GM12878 (cell line): ENCODE measurements at regions not wholly inside any gene's neighbourhood (a gene's known extent, or its start where the extent isn't known, plus 50 kb on each side); places are given as distances from the start of the nearest gene placed in this dataset.

Experiments used
- ATAC-seq: fragments of 200-7000 bp; cut with Tn5 transposase; 3 replicates; pipeline ENCODE4 v1.9.1; 2020; ENCODE audit warnings: mild to moderate bottlenecking, moderate library complexity
- BruUV-seq: library from RNA; stranded (reverse); fragments of 400-500 nt; replicated peaks from 2 replicates; lab custom pipeline; 2021; lab: Mats Ljungman, UMichigan
- CTCF ChIA-PET: fragments of 300-600 bp; sonication (Branson Sonifier 250); formaldehyde crosslinking; extraction: SDS; loops from one replicate; lab custom pipeline; 2021; ENCODE audit warnings: inconsistent platforms; lab: Yijun Ruan, JAX
- POLR2A ChIA-PET: fragments of 350-600 bp; formaldehyde crosslinking; extraction: SDS; loops from one replicate; lab custom pipeline; 2021; ENCODE audit warnings: inconsistent platforms; lab: Charles Lee
- RAD21 ChIA-PET: fragments of 300-600 bp; sonication (Branson Sonifier 250); formaldehyde crosslinking; loops from one replicate; lab custom pipeline; 2023; ENCODE audit warnings: antibody characterized with exemption; ENCODE audit not compliant: unreplicated experiment; lab: Charles Lee
- SMC1A ChIA-PET: fragments of 300-600 bp; sonication (Branson Sonifier 250); formaldehyde crosslinking; loops from one replicate; lab custom pipeline; 2023; ENCODE audit not compliant: unreplicated experiment, uncharacterized antibody; lab: Charles Lee
- DNase-seq: peaks from one replicate; pipeline ENCODE4 v3.0.0-alpha.2; 2011; ENCODE audit warnings: low read depth, low spot score
- FAIRE-seq: peaks from 3 replicates; lab custom pipeline; 2011; peaks lifted over from hg19 to GRCh38; lab: Jason Lieb, UNC
- H2AFZ ChIP-seq: 2 replicates; pipeline ENCODE4 v1.6.0; 2011; ENCODE audit warnings: low read depth, low read length, control low read depth; ENCODE audit not compliant: control insufficient read depth
- H3K27ac ChIP-seq: 2 replicates; pipeline ENCODE4 v1.5.1; 2011; ENCODE audit warnings: control low read depth; ENCODE audit not compliant: control insufficient read depth, insufficient read depth
- H3K27me3 ChIP-seq, 2 experiments: replicated peaks in 1 of 2; 2 replicates each; pipeline versions ENCODE4 v1.6.0 to v1.6.1; 2011; ENCODE audit warnings: low read length in 1 of 2; ENCODE audit not compliant: control insufficient read depth in 2 of 2, insufficient read depth in 2 of 2
- H3K36me3 ChIP-seq, 2 experiments: 2 replicates each; pipeline ENCODE4 v1.5.1; 2011; ENCODE audit warnings: low read length in 1 of 2; ENCODE audit not compliant: control insufficient read depth in 2 of 2, insufficient read depth in 2 of 2
- H3K4me1 ChIP-seq: 2 replicates; pipeline ENCODE4 v1.6.1; 2011; ENCODE audit warnings: mild to moderate bottlenecking, low read length, moderate library complexity, mixed read lengths; ENCODE audit not compliant: control insufficient read depth, insufficient read depth
- H3K4me2 ChIP-seq: 2 replicates; pipeline ENCODE4 v1.6.0; 2011; ENCODE audit warnings: control low read depth; ENCODE audit not compliant: control insufficient read depth, insufficient read depth
- H3K4me3 ChIP-seq: fragments of 200-600 bp; sonication (generic); 2 replicates; pipeline ENCODE4 v1.5.1; 2016
- H3K79me2 ChIP-seq: 2 replicates; pipeline ENCODE4 v1.6.0; 2011; ENCODE audit warnings: low read length; ENCODE audit not compliant: control insufficient read depth, insufficient read depth
- H3K9ac ChIP-seq: 2 replicates; pipeline ENCODE4 v1.8.0; 2011; ENCODE audit warnings: low read length, control low read depth, mixed read lengths; ENCODE audit not compliant: control insufficient read depth, insufficient read depth
- H3K9me3 ChIP-seq: replicated peaks from 3 replicates; pipeline ENCODE4 v1.5.1; 2011; ENCODE audit warnings: mild to moderate bottlenecking, low read length; ENCODE audit not compliant: control insufficient read depth, insufficient read depth
- H4K20me1 ChIP-seq: 2 replicates; pipeline ENCODE4 v1.6.0; 2011; ENCODE audit not compliant: control insufficient read depth, insufficient read depth
- BMI1 ChIP-seq: fragments of 450-650 bp; IDR thresholded peaks from 2 replicates; pipeline ENCODE4 v1.6.1; 2016; ENCODE audit warnings: mild to moderate bottlenecking, moderate library complexity, borderline replicate concordance
- BRCA1 ChIP-seq: IDR thresholded peaks from 2 replicates; pipeline ENCODE4 v1.6.1; 2011; ENCODE audit warnings: low read depth, low read length, improper control_type of control experiment
- DPF2 ChIP-seq: fragments of 450-650 bp; IDR thresholded peaks from 2 replicates; pipeline ENCODE4 v1.6.1; 2017; ENCODE audit warnings: mild to moderate bottlenecking
- EED ChIP-seq: sonication (generic); IDR thresholded peaks from 2 replicates; pipeline ENCODE4 v1.6.1; 2016; ENCODE audit warnings: antibody characterized with exemption, low read depth
- EP300 ChIP-seq, 2 experiments: fragments of 150-350 bp in 1 of 2; IDR thresholded peaks; 2 replicates each; pipeline ENCODE4 v1.6.1; 2011 to 2012; ENCODE audit warnings: low read depth in 2 of 2, low read length in 2 of 2, borderline replicate concordance in 1 of 2, improper control_type of control experiment in 1 of 2, inconsistent platforms in 1 of 2; ENCODE audit not compliant: control insufficient read depth in 1 of 2
- GABPA ChIP-seq: IDR thresholded peaks from 2 replicates; pipeline ENCODE4 v1.6.1; 2014; ENCODE audit warnings: antibody characterized with exemption, low read depth, mild to moderate bottlenecking, inconsistent platforms
- JUNB ChIP-seq: IDR thresholded peaks from 2 replicates; pipeline ENCODE4 v1.6.1; 2016; ENCODE audit warnings: antibody characterized with exemption, mild to moderate bottlenecking
- KLF5 ChIP-seq: fragments of 450-650 bp; IDR thresholded peaks from 2 replicates; pipeline ENCODE4 v1.6.1; 2014; ENCODE audit warnings: mild to moderate bottlenecking; ENCODE audit not compliant: partially characterized antibody
- POLR2AphosphoS2 ChIP-seq: IDR thresholded peaks from 2 replicates; pipeline ENCODE4 v1.6.1; 2011; ENCODE audit warnings: low read depth, mild to moderate bottlenecking, low read length, improper control_type of control experiment, moderate library complexity
- SMC3 ChIP-seq: IDR thresholded peaks from 2 replicates; pipeline ENCODE4 v1.6.1; 2011; ENCODE audit warnings: low read length, improper control_type of control experiment, borderline replicate concordance
- SP1 ChIP-seq: IDR thresholded peaks from one replicate; pipeline ENCODE4 v1.6.1; 2011; ENCODE audit warnings: low read depth, low read length
- WGBS: methylation state at CpG from one replicate; pipeline ENCODE4 v1.1.6; 2016; ENCODE audit warnings: low lambda C conversion rate; ENCODE audit not compliant: insufficient replicate concordance, insufficient coverage; ENCODE audit errors: missing lambda C conversion rate; 5-methylcytosine and 5-hydroxymethylcytosine counted together
- in situ Hi-C: fragments of 300-500 bp; cut with MboI; formaldehyde crosslinking; loops from 9 replicates; pipeline ENCODE4 v1.14.3; 2018; ENCODE audit warnings: mixed read lengths
- intact Hi-C: fragments of 100-400 bp; cut with micrococcal nuclease; formaldehyde crosslinking; loops from one replicate; pipeline ENCODE4 v1.14.2; 2022; ENCODE audit not compliant: unreplicated experiment
- TF ChIP-seq, protein P1 (sequence below): IDR thresholded peaks from 2 replicates; pipeline ENCODE4 v1.6.1; 2012; ENCODE audit warnings: low read depth, low read length, improper control_type of control experiment
- TF ChIP-seq, protein P2 (sequence below): fragments of 450-650 bp; IDR thresholded peaks from 2 replicates; pipeline ENCODE4 v1.6.1; 2017; ENCODE audit warnings: antibody characterized with exemption, mild to moderate bottlenecking, moderate library complexity

DNA sequence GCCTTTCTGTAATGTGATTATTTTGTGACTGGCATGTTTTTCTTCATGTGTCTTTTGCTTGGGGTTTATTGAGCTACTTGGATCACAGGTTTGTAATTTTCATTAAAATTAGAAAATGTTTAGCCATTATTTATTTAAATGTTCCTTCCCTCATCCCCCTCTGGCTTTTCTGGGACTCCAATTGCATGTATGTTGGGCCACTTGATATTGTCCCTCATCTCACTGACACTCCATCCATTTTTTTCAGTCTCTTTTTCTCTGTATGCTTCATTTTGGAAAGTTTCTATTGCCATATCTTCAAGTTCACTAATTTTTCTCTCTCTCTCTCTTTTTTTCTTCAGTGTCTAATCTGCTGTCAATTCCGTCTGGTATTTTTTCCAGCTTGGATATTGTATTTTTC lies 390.1 kb downstream of the PRDM2 start:
- ChIA-PET SMC1A (interaction anchor here (0.6 to 0.8 kb wide), 2 partner anchors 29 to 199 kb away, joined by 3 read pairs; no protein-coding TSS in a partner anchor), POLR2A (no interaction called here), RAD21 (no interaction called here)
- H4K20me1 ChIP-seq = no peaks in the 10 kb centered on the region
- no peaks in the 10 kb centered on the region for H3K27me3 ChIP-seq
- no peaks in the 10 kb centered on the region for H3K4me1 ChIP-seq
- BruUV-seq = no TSS peak
- in situ Hi-C loops = no loop called here
- no peak overlapping the region for H3K27ac ChIP-seq
- no peaks in the 10 kb centered on the region for H3K79me2 ChIP-seq
- DNase-seq = no peak
- TF ChIP-seq GABPA (no peak), EP300 (IDR thresholded peaks at IDR 0.05; ENCODE audit: borderline replicate concordance in 1 of 2, control insufficient read depth in 1 of 2, low read depth in 2 of 2, low read length in 2 of 2) (no peak), DPF2 (no peak), EED (no peak), JUNB (no peak), SMC3 (no peak), SP1 (no peak), KLF5 (no peak), BRCA1 (no peak), POLR2AphosphoS2 (no peak), BMI1 (no peak)
- TF ChIP-seq, protein P1, sequence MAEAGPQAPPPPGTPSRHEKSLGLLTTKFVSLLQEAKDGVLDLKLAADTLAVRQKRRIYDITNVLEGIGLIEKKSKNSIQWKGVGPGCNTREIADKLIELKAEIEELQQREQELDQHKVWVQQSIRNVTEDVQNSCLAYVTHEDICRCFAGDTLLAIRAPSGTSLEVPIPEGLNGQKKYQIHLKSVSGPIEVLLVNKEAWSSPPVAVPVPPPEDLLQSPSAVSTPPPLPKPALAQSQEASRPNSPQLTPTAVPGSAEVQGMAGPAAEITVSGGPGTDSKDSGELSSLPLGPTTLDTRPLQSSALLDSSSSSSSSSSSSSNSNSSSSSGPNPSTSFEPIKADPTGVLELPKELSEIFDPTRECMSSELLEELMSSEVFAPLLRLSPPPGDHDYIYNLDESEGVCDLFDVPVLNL = no peak
- TF ChIP-seq, protein P2, sequence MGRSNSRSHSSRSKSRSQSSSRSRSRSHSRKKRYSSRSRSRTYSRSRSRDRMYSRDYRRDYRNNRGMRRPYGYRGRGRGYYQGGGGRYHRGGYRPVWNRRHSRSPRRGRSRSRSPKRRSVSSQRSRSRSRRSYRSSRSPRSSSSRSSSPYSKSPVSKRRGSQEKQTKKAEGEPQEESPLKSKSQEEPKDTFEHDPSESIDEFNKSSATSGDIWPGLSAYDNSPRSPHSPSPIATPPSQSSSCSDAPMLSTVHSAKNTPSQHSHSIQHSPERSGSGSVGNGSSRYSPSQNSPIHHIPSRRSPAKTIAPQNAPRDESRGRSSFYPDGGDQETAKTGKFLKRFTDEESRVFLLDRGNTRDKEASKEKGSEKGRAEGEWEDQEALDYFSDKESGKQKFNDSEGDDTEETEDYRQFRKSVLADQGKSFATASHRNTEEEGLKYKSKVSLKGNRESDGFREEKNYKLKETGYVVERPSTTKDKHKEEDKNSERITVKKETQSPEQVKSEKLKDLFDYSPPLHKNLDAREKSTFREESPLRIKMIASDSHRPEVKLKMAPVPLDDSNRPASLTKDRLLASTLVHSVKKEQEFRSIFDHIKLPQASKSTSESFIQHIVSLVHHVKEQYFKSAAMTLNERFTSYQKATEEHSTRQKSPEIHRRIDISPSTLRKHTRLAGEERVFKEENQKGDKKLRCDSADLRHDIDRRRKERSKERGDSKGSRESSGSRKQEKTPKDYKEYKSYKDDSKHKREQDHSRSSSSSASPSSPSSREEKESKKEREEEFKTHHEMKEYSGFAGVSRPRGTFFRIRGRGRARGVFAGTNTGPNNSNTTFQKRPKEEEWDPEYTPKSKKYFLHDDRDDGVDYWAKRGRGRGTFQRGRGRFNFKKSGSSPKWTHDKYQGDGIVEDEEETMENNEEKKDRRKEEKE = no peak
- TF ChIP-seq, all 136 proteins: peak for 0
- H3K36me3 ChIP-seq = no peaks in the 10 kb centered on the region
- intact Hi-C loops = no loop called here
- 0% methylated on average over 1 of the region's 1 CpG for WGBS
- H3K9me3 ChIP-seq = no peaks in the 10 kb centered on the region
- H3K4me3 ChIP-seq = no peak overlapping the region
- ATAC-seq = no peak
- CTCF ChIA-PET = interaction anchor here (0.6 kb wide), 1 partner anchor 527 kb away, joined by 3 read pairs; no protein-coding TSS in a partner anchor
- H3K9ac ChIP-seq = no peak overlapping the region
- H2AFZ ChIP-seq = no peak overlapping the region
- no peak overlapping the region for H3K4me2 ChIP-seq
- FAIRE-seq = no peak
